ENCODE measurements at regions not wholly inside any gene's neighbourhood (a gene's known extent, or its start where the extent isn't known, plus 50 kb on each side); places are given as distances from the start of the nearest gene placed in this dataset.
"Not testable (repeated sequence)": the region's sequence is repeated elsewhere in the genome, so short reads cannot be mapped to it uniquely, and the experiment has no call there.

- no peak for DNase-seq (ENCODE audit: low spot score)
Observed at GRCh38 chr16:27600381-27600780, 50.4 kb downstream of the KATNIP start.

GRCh38 chr16:27602103-27602502 lies 52.2 kb downstream of the KATNIP start:
- no peak for DNase-seq (ENCODE audit: low spot score)

- DNase-seq (ENCODE audit: low spot score): peak; percentile 53
Observed at GRCh38 chr16:27605500-27606106, 55.7 kb downstream of the KATNIP start.

GRCh38 chr16:27611340-27611739 lies 61.4 kb downstream of the KATNIP start:
- DNase-seq (ENCODE audit: low spot score): no peak

GRCh38 chr16:27613238-27613791 lies 63.4 kb downstream of the KATNIP start:
- DNase-seq (ENCODE audit: low spot score): no peak

GRCh38 chr16:27617665-27618064 lies 67.7 kb downstream of the KATNIP start:
- no peak for DNase-seq (ENCODE audit: low spot score)

- DNase-seq (ENCODE audit: low spot score): no peak
Observed at GRCh38 chr16:27618165-27618564, 68.2 kb downstream of the KATNIP start.

- DNase-seq (ENCODE audit: low spot score): no peak
Observed at GRCh38 chr16:27618606-27619327, 68.8 kb downstream of the KATNIP start.

GRCh38 chr16:27620541-27620940 lies 70.6 kb downstream of the KATNIP start:
- no peak for DNase-seq (ENCODE audit: low spot score)

GRCh38 chr16:27624154-27625049 lies 74.5 kb downstream of the KATNIP start:
- DNase-seq (ENCODE audit: low spot score): no peak

- DNase-seq (ENCODE audit: low spot score): peak; percentile 53
Observed at GRCh38 chr16:27625050-27625697, 75.2 kb downstream of the KATNIP start.

GRCh38 chr16:27627136-27627535 lies 77.2 kb downstream of the KATNIP start:
- DNase-seq (ENCODE audit: low spot score): no peak

- no peak for DNase-seq (ENCODE audit: low spot score)
Observed at GRCh38 chr16:27628241-27628942, 78.4 kb downstream of the KATNIP start.

GRCh38 chr16:27628943-27629462 lies 79.1 kb downstream of the KATNIP start:
- DNase-seq (ENCODE audit: low spot score): not testable (repeated sequence)

- DNase-seq (ENCODE audit: low spot score): no peak
Observed at GRCh38 chr16:27632216-27632615, 82.3 kb downstream of the KATNIP start.

- no peak for DNase-seq (ENCODE audit: low spot score)
Observed at GRCh38 chr16:27633221-27633620, 83.3 kb downstream of the KATNIP start.

GRCh38 chr16:27633721-27634120 lies 83.8 kb downstream of the KATNIP start:
- no peak for DNase-seq (ENCODE audit: low spot score)

GRCh38 chr16:27634779-27635178 lies 84.8 kb downstream of the KATNIP start:
- no peak for DNase-seq (ENCODE audit: low spot score)

GRCh38 chr16:27636453-27637240 lies 86.7 kb downstream of the KATNIP start:
- DNase-seq (ENCODE audit: low spot score): no peak

GRCh38 chr16:27638833-27639560 lies 89.1 kb downstream of the KATNIP start:
- no peak for DNase-seq (ENCODE audit: low spot score)
